WERI-Rb-1 (cell line): ENCODE measurements at regions not wholly inside any gene's neighbourhood (a gene's known extent, or its start where the extent isn't known, plus 50 kb on each side); places are given as distances from the start of the nearest gene placed in this dataset.

Experiments used
- DNase-seq: peaks from one replicate; pipeline ENCODE4 v3.0.0-alpha.2; 2020
- H3K27ac ChIP-seq: fragments of 250-450 bp; sonication (Bioruptor Pico); 2 replicates; pipeline ENCODE4 v1.5.1; 2020; ENCODE audit warnings: mild to moderate bottlenecking, moderate library complexity
- H3K27me3 ChIP-seq: fragments of 250-450 bp; sonication (Bioruptor Pico); 2 replicates; pipeline ENCODE4 v1.5.1; 2021; ENCODE audit warnings: mild to moderate bottlenecking, low read depth, moderate library complexity; ENCODE audit not compliant: insufficient read depth, severe bottlenecking
- H3K36me3 ChIP-seq: fragments of 250-450 bp; sonication (Bioruptor Pico); 2 replicates; pipeline ENCODE4 v1.5.1; 2020; ENCODE audit warnings: mild to moderate bottlenecking, moderate library complexity
- H3K4me3 ChIP-seq: 2 replicates; pipeline ENCODE4 v1.5.1; 2011; ENCODE audit warnings: low read depth, mild to moderate bottlenecking, control low read depth, low read length
- H3K9me3 ChIP-seq: fragments of 250-450 bp; sonication (Bioruptor Pico); 2 replicates; pipeline ENCODE4 v1.5.1; 2021; ENCODE audit warnings: mild to moderate bottlenecking, moderate library complexity; ENCODE audit not compliant: severe bottlenecking
- TF ChIP-seq, protein P1 (sequence below): IDR thresholded peaks from 2 replicates; pipeline ENCODE4 v1.5.1; 2011; ENCODE audit warnings: low read depth, mild to moderate bottlenecking, control low read depth, inconsistent platforms, low read length

DNA sequence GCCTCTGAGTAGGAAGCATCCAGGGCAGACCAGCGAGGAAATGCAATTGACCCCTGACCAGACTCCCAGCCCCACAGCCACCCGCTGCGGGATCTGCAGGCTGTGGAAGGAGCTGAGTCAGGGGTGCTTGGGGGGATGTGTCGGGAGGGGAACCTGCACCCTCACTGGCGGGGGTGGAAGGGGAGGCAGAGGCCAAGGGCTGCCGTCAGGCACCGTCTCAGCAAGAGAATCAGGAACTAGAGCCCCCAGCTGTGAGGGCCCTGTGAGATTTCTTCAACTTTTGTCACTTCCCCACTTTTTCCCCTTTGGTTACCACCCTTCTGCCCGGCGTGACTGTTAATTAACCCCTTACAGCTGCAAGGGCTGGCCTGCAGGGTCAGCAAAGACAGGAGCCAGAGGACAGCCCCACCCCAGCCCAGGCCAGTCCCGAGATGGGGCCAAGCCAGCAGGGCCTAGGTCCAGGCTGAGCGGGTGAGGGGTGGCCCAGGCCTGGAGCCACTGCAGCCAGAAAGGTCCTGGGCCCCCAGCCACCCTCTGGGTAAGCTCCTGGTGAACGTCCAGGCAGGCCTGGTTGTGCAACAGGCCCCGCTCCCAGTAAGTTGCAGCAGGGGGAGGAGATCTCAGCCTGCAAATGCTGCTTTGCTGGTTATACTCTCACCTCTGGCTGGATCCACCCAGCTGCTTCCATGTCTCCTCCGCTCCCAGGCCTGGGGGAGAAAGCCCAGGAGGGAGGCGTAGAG, 147.0 kb upstream of the ID2 start:
- TF ChIP-seq, protein P1, sequence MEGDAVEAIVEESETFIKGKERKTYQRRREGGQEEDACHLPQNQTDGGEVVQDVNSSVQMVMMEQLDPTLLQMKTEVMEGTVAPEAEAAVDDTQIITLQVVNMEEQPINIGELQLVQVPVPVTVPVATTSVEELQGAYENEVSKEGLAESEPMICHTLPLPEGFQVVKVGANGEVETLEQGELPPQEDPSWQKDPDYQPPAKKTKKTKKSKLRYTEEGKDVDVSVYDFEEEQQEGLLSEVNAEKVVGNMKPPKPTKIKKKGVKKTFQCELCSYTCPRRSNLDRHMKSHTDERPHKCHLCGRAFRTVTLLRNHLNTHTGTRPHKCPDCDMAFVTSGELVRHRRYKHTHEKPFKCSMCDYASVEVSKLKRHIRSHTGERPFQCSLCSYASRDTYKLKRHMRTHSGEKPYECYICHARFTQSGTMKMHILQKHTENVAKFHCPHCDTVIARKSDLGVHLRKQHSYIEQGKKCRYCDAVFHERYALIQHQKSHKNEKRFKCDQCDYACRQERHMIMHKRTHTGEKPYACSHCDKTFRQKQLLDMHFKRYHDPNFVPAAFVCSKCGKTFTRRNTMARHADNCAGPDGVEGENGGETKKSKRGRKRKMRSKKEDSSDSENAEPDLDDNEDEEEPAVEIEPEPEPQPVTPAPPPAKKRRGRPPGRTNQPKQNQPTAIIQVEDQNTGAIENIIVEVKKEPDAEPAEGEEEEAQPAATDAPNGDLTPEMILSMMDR = no peak
- no peak overlapping the region for H3K4me3 ChIP-seq
- no peaks in the 10 kb centered on the region for H3K27me3 ChIP-seq
- no peak for DNase-seq
- H3K9me3 ChIP-seq = peaks cover 14% of the 10 kb centered on the region
- H3K36me3 ChIP-seq = no peaks in the 10 kb centered on the region
- H3K27ac ChIP-seq = no peak overlapping the region

DNA sequence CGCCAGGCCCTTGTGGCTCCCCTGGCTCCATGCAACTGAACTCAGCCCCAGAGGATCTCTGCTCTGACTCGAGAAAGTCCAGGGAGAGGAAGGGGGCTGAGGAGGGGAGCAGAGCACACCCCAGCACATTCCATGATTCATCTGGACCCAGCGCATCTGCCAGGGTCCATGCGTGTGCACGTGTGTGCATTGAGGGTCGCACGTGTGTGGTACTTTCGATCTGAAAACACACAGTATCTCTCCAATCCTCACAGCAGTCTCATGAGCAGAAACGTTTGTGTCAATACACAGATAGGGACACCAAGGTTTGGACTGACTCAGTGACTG, 146.4 kb upstream of the ID2 start:
- no peak overlapping the region for H3K4me3 ChIP-seq
- H3K36me3 ChIP-seq = no peaks in the 10 kb centered on the region
- peaks cover 14% of the 10 kb centered on the region for H3K9me3 ChIP-seq
- no peaks in the 10 kb centered on the region for H3K27me3 ChIP-seq
- TF ChIP-seq, protein P1 = no peak
- no peak overlapping the region for H3K27ac ChIP-seq
- no peak for DNase-seq

DNA sequence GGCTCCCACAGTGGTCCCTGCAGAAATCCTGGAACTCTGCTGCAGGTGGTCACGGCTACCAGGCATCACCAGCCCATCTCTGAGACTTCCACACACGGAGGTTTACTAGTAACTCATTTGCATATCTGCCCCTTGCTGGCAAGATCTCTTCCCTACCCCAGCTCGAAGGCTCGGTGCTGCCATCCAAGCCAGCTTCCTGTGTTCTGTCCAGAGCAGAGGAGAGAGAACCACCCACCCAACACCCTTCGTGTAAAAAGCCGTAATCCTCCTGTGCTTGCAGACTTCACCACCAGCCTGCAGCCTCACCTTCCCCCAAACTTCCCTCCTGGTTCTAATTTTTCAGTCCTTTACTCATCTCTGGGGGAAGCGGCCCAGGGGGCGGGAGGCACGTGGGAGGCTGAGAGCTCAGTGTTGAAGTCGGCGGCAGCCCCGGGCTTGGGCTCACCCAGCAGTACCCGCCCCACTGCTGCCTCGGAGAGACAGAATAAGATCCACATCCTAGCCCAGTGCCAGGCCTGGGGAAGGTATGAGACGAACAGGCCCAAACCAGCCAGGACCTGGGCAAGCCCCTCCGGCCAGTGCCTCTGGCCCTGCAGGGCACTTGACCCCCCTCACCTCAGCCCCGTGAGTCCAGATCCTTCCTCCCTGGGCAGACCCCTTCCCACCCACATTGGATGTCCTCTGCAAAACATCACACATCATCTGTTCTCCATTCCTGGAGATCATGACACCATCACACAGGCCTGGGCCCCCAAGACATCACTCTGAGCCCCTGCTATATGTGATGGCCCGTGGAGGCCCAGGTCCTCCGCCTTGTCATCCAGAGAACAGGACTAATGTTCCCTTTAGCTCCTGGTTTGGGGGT, 145.8 kb upstream of the ID2 start:
- no peak for DNase-seq
- Histone ChIP-seq H3K4me3 (no peak overlapping the region), H3K27ac (no peak overlapping the region), H3K9me3 (peaks cover 13% of the 10 kb centered on the region), H3K27me3 (no peaks in the 10 kb centered on the region), H3K36me3 (no peaks in the 10 kb centered on the region)
- TF ChIP-seq, protein P1 = no peak

DNA sequence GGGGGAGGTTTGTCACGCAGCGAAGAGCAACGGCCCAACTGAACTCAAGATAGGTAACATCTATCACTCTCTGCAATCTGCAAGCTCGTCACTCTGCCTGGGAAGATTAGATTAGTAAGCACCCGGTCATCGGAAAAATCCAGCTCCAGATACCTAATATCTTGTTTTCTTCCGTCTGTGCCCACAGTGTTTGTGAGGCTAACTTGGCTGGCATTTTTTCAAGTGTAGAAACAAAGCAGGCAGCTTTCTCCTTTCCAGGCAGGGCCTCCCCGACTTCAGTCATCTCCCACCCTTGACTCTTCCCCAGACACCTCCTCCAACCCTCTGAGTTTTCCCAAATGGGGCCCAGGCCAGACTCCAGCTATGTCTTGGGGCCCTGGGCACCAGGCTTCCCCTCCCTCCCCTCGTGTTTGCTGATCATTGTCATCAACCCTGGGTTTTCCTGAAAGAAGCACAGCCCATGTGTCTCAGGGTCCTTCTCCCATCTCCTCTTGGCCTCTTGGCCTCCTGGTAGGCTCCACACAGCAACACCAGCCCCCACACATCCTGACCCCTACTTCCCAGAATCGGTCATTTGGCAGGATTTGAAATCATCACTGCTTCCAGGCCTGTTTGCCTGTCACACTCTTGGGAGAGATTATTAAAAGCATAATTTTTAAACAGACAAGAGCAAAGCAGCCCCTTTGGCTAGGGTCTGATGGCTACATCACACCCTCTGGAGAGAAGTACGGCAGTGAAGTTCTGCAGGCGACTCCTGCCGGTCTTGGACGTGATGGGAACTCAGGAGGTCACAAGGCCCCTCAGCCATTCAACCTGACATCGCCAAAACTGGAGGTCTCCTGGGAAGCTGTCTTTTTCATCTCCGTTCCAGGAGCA, 144.9 kb upstream of the ID2 start:
- Histone ChIP-seq H3K27ac (no peak overlapping the region; the same call in 1 of the 2 replicates), H3K27me3 (no peaks in the 10 kb centered on the region), H3K36me3 (no peaks in the 10 kb centered on the region), H3K9me3 (peaks cover 5% of the 10 kb centered on the region), H3K4me3 (no peak overlapping the region)
- TF ChIP-seq, protein P1 = no peak
- DNase-seq = no peak

DNA sequence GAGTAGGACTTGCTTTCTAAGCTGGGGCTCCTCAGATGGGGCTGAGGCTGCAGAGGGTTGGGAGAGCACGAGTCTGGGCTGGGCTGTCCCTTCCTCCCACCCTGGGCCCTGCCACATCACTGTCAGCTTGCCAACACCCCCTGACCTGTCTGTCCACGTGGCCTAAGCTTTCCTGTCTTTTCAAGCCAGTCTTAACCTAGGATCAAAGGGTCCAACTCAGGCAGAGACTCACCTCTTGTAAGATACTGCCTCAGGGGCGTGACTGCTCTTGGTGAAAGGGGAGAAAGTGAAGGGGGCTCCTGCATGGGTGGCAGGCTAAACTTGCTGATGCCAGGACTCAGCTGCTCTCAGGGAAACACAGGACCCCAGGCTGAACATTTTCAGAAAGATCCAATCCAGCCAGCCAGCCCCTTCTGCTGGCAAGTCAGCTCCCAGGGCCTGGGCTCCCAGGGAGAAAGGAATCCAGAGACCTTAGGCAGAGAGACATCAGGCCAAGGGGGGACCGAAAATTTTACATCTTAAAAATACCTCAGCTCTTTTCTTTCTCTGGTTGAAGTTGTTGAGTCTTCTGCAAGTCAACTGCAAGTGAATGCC, 144.2 kb upstream of the ID2 start:
- H3K36me3 ChIP-seq = no peaks in the 10 kb centered on the region
- TF ChIP-seq, protein P1 = no peak
- H3K9me3 ChIP-seq = no peaks in the 10 kb centered on the region
- H3K4me3 ChIP-seq = no peak overlapping the region
- no peak overlapping the region for H3K27ac ChIP-seq
- no peak for DNase-seq
- no peaks in the 10 kb centered on the region for H3K27me3 ChIP-seq
